LNCaP clone FGC (cell line): ENCODE measurements at regions not wholly inside any gene's neighbourhood (a gene's known extent, or its start where the extent isn't known, plus 50 kb on each side); places are given as distances from the start of the nearest gene placed in this dataset.

ENCODE experiments used
- DNase-seq: peaks from one replicate; pipeline ENCODE4 v3.0.0-alpha.2; 2011; ENCODE audit warnings: low read depth
- H3K4me3 ChIP-seq: 2 replicates; pipeline ENCODE4 v1.5.1; 2011; ENCODE audit warnings: mild to moderate bottlenecking, low read depth, low read length, control low read depth
- CTCF ChIP-seq: IDR thresholded peaks from 2 replicates; pipeline ENCODE4 v1.5.1; 2012; ENCODE audit warnings: mild to moderate bottlenecking; ENCODE audit not compliant: control insufficient read depth, insufficient read depth; ENCODE audit errors: extremely low read depth

DNA sequence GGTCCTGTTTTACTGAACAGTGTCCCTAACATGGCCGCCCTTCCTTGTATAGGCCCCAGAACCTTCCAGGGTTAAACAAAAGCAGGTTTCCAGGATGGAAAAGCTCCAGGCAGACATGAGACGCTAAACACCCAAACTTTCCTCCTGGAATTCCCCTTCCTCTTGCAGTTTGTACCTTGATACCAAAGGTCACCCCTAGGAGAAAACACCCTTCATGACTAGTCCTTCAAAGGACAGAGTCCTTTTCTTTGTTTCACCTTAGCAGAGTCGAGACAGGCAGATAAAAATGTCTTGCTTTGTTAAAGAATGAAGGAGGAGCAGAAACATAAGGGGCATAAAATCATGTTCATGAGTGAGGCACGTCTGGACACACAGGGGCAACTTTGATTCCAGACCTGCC lies 247.5 kb downstream of the BCOR start:
- DNase-seq: no peak
- H3K4me3 ChIP-seq: no peak overlapping the region
- no peak for TF ChIP-seq CTCF

GRCh38 chrX:39850630-39851152 lies 247.1 kb downstream of the BCOR start:
- no peak overlapping the region for H3K4me3 ChIP-seq
- no peak for DNase-seq
- TF ChIP-seq CTCF: no peak

DNA sequence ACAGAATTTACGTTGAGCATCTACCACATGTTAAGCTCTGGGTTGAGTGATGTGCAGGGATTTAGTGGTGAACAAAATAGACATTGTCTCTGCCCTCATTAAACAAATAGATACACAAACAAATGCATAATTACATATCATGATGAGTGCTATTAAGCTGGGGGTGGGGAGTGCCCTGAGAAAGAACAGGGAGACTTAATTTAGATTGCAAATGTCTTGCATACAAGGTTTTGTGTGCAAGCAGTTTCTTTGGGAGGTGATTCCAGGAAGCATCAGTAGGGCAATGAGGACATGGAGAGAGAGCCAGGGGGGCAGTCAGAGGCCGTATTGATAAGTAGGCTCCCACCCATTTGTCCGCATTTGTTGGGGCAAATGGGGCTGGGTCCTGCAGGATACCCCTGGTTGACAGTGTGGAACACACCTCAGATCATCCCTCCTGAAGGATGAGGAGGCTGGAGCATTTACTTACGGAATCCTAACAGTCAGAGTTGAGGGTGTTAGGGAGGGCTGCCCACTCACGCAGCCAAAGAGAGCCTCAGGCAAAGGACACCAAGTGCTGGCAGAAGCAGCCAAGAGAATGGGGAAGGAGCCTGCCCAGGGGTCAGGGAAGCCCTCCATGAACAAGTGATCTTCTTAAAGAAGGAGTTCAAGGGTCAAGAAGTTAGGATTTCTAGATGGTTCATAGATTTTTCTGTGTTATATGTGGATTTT lies 245.9 kb downstream of the BCOR start:
- H3K4me3 ChIP-seq: no peak overlapping the region
- no peak for DNase-seq
- TF ChIP-seq CTCF: no peak

- no peak for TF ChIP-seq CTCF
- no peak overlapping the region for H3K4me3 ChIP-seq
- no peak for DNase-seq
Measured at GRCh38 chrX:39852491-39852890, 245.3 kb downstream of the BCOR start.

GRCh38 chrX:39853417-39854030 lies 244.2 kb downstream of the BCOR start:
- DNase-seq: no peak
- no peak overlapping the region for H3K4me3 ChIP-seq
- no peak for TF ChIP-seq CTCF

GRCh38 chrX:39854772-39855747 lies 242.7 kb downstream of the BCOR start:
- no peak overlapping the region for H3K4me3 ChIP-seq
- DNase-seq: no peak
- no peak for TF ChIP-seq CTCF
